ENCODE measurements at regions not wholly inside any gene's neighbourhood (a gene's known extent, or its start where the extent isn't known, plus 50 kb on each side); places are given as distances from the start of the nearest gene placed in this dataset.

- no peak for DNase-seq (ENCODE audit: extremely low read depth in 1 of 2, low read depth in 1 of 2)
These were observed 951.3 kb upstream of the SEMA6D start for GRCh38 chr15:46766021-46766420.

GRCh38 chr15:46768287-46768686 lies 949.0 kb upstream of the SEMA6D start:
- no peak for DNase-seq (ENCODE audit: extremely low read depth in 1 of 2, low read depth in 1 of 2)

DNA sequence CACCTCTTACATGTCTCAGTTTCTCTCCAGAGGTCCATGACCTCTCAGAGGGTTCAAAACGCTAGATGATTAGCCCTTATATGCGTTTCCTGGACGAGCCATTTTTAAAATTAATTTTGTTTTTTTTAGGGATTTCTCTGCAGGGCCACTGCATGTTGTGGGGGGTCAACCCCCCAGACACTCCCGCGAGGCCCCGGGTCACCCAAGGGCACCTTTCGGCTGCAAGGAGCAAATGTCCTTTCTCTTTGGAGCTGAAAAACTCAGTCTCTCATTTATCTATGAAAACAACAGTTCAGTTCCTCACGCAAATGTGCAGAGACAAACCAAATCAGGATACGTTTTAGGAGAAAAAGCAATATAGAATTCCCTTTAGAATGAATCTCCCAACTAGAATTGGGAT lies 944.3 kb upstream of the SEMA6D start:
- no peak for DNase-seq (ENCODE audit: extremely low read depth in 1 of 2, low read depth in 1 of 2)

DNA sequence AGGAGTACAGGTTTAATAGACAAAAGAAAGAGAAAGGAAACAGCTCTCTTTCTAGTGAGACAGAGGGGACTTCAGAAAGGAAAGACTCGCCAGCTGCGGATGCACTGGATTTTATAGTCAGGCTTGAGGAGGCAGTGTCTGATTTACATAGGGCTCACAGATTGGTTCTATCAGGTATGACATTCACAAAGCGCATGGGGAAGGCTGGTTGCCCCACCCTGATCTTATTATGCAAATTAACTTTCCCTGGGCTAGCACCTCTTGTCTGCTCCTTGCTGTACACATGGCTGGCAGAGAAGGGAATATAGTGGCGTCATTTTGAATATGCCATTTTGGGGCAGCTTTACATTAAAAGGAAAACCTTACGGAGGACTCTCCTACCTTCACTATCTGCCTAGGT lies 938.4 kb upstream of the SEMA6D start:
- no peak for DNase-seq (ENCODE audit: extremely low read depth in 1 of 2, low read depth in 1 of 2)

- DNase-seq (ENCODE audit: extremely low read depth in 1 of 2, low read depth in 1 of 2) = no peak
These were observed 930.6 kb upstream of the SEMA6D start for GRCh38 chr15:46786590-46787285.

DNA sequence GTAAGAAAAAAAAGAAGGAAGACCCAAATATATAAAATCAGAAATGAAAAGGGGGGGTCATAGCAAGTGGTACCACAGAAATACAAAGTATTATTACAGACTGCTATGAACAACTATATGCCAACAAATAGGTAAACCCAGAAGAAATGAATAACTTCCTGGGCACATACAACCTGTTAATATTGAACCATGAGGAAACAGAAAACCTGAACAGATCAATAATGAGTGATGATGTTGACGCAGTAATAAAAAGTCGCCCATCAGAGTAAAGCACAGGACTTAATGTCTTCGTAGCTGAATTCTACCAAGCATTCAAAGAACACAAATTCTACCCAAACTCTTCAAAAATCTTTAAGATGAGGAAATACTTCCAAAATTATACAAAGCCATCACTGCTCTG lies 921.6 kb upstream of the SEMA6D start:
- no peak for DNase-seq (ENCODE audit: extremely low read depth in 1 of 2, low read depth in 1 of 2)

DNA sequence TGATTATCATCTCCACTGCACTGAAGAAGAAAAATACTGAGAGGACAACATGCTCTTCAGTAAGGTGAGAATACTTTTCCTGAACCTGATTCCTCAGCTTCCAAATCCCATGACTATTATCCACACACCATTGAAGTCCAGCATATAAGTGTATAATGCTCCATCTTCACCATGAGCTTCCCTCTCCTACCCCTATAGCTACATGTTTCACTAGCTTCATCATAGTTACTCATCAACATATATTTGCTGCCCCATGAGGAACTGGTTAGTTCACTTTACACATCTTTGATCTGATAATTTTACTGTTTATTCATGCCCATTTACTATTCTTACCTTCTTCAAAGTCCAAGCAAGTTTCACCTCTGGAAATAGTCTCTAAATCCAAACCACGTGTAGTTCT lies 908.5 kb upstream of the SEMA6D start:
- DNase-seq (ENCODE audit: extremely low read depth in 1 of 2, low read depth in 1 of 2) = no peak

GRCh38 chr15:46815240-46815639 lies 902.1 kb upstream of the SEMA6D start:
- no peak for DNase-seq (ENCODE audit: extremely low read depth in 1 of 2, low read depth in 1 of 2)

- DNase-seq (ENCODE audit: extremely low read depth in 1 of 2, low read depth in 1 of 2) = no peak
These were observed 901.5 kb upstream of the SEMA6D start for GRCh38 chr15:46815765-46816164.

- no peak for DNase-seq (ENCODE audit: extremely low read depth in 1 of 2, low read depth in 1 of 2)
These were observed 868.6 kb upstream of the SEMA6D start for GRCh38 chr15:46848704-46849103.

DNA sequence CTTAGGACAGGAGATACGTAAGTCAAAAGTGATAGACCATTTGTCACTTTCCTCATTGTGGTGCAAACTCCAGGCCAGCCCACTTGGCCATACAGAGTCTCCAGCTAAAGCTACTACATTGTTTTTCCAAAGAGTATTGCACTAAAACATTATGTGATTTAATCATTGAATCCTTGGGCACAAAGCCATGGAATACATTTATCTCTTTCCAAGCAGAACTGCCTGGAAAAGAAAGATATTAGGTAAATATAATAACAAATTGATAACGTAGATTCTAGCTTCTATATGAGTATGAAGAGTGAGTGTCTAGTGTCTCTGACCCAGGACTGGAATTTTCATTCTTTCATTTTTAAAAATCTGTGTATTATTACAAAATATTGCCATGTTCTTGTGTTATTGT lies 863.7 kb upstream of the SEMA6D start:
- DNase-seq (ENCODE audit: extremely low read depth in 1 of 2, low read depth in 1 of 2) = no peak

- no peak for DNase-seq (ENCODE audit: extremely low read depth in 1 of 2, low read depth in 1 of 2)
These were observed 862.7 kb upstream of the SEMA6D start for GRCh38 chr15:46854564-46854963.

DNA sequence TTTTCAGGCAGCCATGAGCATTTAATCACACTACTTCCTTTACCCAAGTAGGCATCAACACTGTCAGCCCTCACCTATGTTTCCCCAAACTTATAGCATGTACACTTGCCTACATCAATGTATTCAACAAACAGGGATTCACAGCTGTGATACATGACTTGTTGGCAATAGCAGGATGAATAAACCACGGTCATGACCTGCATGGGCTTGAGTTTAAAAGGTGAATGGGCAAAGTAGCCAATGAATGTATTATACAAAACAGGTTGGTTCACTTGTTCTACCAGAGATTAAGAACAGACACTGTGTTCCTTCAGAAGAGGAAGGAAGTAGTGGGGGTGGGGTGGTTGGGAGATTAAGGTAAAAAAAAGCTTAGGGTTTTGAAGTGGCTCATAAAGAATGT lies 861.9 kb upstream of the SEMA6D start:
- DNase-seq (ENCODE audit: extremely low read depth in 1 of 2, low read depth in 1 of 2) = no peak

- no peak for DNase-seq (ENCODE audit: extremely low read depth in 1 of 2, low read depth in 1 of 2)
These were observed 860.3 kb upstream of the SEMA6D start for GRCh38 chr15:46856839-46857502.

GRCh38 chr15:46858150-46858549 lies 859.2 kb upstream of the SEMA6D start:
- DNase-seq (ENCODE audit: extremely low read depth in 1 of 2, low read depth in 1 of 2) = no peak

- no peak for DNase-seq (ENCODE audit: extremely low read depth in 1 of 2, low read depth in 1 of 2)
These were observed 855.5 kb upstream of the SEMA6D start for GRCh38 chr15:46861796-46862195.

GRCh38 chr15:46865155-46865554 lies 852.1 kb upstream of the SEMA6D start:
- DNase-seq (ENCODE audit: extremely low read depth in 1 of 2, low read depth in 1 of 2) = no peak

DNA sequence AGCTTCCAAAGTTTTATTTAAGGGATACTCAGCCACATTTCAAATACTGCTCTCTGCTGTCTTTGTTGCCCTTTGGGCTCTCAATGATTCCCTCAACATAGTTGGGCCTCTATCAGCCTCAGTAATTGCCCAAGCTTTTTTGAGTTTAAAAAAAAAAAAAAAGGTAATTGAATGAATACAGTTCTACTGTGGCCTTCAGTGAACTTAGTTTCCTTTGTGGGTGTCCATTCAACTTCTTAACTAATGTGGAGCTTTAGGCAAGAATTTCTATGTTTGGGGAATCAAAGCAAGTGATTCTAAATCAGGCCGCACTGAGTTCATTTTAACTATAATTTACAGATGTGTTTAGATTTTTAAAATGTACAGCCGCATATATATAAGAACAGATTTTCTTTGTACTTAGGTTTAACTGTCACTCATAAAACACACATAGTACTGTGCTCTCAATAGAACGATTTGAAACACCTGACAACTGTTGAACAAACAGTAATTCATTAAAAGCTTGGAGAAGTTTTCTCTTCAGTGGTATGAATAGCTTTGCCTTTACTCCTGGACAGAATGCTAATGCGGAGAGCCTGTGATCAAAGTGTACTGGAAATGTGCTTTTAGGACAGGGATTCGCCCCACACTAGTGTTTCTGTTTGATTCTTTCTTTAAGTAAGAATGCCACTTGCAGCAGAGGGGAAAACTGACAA lies 844.9 kb upstream of the SEMA6D start:
- DNase-seq (ENCODE audit: extremely low read depth in 1 of 2, low read depth in 1 of 2) = no peak

DNA sequence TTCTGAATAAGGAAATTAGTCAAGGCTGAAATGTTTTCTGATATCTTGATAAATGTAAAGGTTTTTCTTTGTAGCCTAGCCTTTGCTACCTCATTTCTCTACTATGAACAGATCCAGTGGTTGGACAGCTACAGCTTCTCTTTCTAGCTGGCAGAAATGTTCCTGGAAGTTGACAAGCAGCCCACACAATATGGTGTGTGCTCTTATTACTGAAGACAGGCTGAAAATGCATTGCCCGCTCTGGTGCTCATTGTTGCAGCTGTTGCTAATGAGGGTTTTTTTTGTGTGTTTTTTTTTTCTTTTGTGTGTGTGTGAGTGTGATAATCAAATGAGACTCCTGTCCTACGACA lies 844.3 kb upstream of the SEMA6D start:
- DNase-seq (ENCODE audit: extremely low read depth in 1 of 2, low read depth in 1 of 2) = no peak

GRCh38 chr15:46879032-46879770 lies 838.1 kb upstream of the SEMA6D start:
- no peak for DNase-seq (ENCODE audit: extremely low read depth in 1 of 2, low read depth in 1 of 2)

DNA sequence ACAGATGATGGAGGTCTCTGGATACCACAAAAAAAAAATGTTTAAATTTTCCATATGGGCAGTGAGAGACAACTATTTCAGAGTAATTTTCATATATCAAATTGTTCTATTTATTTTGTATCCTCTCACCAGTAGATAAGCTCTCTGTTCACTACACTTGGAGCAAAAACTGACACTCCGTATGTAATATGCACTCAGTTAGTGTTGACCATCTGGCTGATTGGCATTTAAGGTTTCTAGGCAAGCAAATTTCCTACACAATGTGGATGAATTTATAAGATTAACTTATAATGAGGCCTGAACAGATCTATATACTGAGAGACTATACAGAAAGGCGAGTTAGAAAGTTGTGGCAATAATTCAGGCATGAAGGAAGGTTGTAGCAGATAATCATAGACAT lies 836.5 kb upstream of the SEMA6D start:
- no peak for DNase-seq (ENCODE audit: extremely low read depth in 1 of 2, low read depth in 1 of 2)
